Stimulated activated CD8-positive, alpha-beta memory T cell treated with anti-CD3 and anti-CD28 coated beads, Interleukin-4, amount 100 ng/mL, for 48 hours (primary cell): ENCODE measurements at regions not wholly inside any gene's neighbourhood (a gene's known extent, or its start where the extent isn't known, plus 50 kb on each side); places are given as distances from the start of the nearest gene placed in this dataset.

Experiments
- DNase-seq: peaks from one replicate; pipeline ENCODE4 v3.0.0-alpha.2; 2020

DNA sequence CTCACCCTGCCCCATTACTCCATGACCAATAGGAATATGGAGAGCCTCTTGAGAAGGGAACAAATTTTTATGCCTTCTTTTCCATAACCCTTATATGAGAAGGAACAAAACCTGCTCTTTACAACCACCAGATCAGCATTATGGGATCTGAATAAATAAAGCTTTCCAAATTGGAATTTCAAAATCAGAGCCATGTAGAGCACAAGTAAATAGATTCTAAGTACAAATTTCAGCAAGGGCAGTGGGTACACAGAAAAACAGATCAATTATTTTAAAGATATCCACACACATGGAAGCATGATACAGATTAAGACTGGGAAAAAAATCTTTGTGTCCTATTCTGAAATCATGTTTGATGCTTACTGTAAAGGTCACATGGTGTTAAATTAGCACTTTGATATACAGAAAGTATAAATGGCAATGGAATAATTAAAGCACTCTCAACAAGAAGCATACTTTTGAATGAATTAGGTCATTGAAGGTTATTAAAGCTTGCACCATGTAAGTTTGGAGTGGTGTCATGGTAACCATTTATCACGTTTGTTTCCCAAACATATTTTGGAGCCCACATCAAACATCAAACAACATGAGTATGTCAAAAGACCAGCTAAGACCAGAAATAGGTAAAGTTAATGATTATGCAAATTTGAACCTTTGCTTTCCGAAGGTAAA, 75.9 kb upstream of the AVPR1A start:
- no peak for DNase-seq

DNA sequence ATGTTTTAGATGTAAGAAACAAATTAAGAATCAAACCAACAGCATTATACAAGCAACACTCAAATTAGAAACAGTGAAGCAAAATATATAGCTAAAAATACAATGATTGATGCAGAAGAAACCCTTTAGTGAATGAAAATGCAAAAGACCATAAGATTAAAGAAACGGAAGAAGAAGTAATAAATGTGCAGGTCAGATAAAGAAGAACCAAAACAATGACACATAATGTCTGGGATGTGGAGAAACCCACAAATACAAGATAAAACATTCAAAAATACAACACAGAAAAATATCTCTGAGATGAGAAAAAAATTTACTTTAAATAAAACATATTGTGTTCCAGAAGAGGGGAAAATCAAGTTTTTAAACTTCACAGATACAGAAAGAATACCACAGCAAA, 73.4 kb upstream of the AVPR1A start:
- no peak for DNase-seq

DNA sequence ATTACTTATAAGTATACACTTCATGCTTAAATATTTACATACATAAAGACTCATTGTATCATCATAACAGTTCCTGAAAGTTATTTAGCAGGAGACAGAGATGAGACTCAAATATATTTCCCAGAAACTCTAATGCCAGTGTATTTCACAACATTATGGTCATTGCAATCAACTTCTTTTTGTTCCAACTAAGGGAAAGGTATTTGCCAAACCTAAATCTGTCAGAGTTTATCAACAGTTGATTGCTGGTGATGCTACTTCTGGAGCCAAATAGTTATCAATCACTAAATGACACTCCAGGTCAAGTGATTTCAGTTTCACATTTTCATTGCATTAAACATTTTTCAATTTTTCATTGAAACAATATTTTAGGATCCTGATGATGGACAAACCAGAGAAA, 72.1 kb upstream of the AVPR1A start:
- DNase-seq = no peak

DNA sequence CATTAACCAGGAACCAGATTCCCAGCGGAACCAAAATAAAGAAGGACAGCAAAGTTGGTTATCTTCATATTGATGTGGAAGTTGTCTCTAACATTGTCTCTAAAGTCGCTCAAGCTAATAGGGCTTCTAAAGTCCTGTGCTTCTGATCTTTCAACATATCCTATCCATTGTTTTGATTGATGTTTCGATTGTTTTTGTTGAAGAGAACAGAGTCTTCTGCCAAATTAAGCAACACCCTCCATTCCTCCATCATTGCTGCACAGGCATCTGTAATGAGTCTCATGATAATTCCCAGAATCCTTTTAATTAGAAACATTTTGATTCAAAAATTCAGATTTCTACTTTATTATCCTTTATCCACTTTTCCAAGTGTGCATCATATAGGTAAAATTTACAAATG, 71.6 kb upstream of the AVPR1A start:
- DNase-seq = no peak

DNA sequence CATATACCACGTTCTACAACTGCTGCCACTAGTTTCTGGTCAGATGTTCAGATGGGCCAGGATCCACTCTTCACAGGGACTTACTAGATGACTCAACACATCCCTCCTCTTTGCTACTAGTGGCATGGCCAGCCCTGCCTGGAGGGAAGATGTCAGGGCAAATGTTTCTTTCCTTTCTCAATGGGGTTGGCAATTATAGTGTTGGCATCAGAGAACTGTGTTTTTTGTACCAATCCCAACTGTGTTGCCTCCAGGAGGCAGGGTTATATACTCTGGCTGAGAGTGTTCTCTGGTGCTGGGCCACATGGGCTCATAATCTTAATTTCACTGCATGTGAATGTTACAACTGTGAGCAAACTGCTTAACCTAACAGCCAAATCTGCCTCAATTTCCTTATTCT, 69.9 kb upstream of the AVPR1A start:
- DNase-seq = no peak

DNA sequence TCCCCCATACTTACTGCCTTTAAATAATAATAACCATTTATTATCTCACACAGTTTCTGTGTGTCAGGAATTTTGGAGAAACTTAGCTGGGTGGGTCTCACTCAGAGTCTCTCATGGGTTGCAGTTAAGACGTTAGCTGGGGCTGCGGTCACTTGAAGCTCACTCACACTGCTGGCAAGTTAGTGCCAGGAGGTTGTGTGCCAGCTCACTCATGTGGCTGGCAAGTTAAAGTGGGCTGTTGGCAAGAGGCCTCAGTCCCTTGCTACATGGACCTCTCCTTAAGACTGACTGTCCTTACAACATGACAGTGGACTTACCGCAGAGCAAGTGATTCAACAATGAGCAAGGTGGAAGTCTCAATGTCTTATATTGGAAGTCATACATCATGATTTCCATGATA, 61.3 kb upstream of the AVPR1A start:
- no peak for DNase-seq

DNA sequence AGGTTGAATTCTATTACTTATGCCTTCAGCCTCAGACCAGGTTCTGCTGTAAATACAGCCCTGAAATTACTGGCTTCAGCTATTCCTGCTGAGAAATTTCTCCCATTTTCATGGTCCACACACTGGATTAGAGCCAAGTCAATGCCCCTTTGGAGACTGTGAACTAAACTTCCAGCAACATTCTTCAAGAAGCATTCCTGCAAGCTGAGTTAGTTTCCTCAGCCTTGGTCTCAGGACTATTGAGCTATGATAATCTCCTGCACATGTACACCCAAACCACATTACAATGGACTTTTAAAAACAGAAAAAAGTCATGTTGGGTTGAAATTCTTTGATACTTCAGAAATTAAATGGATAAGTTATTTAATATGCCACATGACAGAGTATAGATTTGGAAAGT, 58.0 kb upstream of the AVPR1A start:
- no peak for DNase-seq

DNA sequence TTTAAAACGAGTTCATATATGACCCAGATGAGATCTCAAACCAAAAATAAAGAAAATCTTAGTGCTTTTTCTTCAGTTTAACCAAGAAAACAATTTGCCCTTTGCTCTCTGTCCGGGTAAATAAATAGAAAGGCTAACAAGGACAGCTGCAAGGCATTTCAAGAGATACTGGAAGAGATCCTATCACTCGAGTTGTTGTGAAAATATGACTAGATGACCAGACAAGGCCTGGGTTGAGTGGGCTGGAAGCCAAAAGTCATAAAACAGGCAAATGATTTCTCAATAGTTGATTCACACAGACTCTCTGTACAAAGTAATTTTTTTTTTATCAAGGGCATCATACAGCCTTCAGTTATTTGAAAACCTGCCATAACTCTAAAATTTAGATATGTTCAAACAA, 55.9 kb upstream of the AVPR1A start:
- DNase-seq = no peak

DNA sequence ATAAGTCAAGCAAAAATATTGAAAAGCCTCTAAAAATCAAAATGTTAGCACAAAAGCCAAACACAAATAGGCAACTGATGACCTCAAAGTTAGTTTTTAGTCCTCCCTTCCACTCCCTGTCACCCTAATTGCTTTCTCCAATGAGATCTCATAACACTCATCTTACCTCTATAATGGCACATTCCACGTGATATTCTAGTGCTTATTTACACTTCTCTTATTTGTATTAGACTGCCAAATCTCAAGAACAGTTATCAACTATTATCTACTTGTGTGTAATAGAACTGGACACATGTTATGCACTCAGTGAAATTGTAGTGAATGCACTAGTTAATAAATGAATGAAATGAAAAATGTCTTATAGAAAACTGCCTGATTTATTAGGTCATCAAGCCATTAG, 55.5 kb upstream of the AVPR1A start:
- DNase-seq = no peak
